ENCODE measurements at regions not wholly inside any gene's neighbourhood (a gene's known extent, or its start where the extent isn't known, plus 50 kb on each side); places are given as distances from the start of the nearest gene placed in this dataset.

GRCh38 chr14:95462491-95462890 lies 54.0 kb downstream of the SYNE3 start:
- TF ChIP-seq MAX (IDR thresholded peaks at IDR 0.05) (no peak), CTCF (IDR thresholded peaks at IDR 0.05; ENCODE audit: low read depth, low read length, missing input control) (no peak), ZBTB33 (IDR thresholded peaks at IDR 0.05) (no peak), HNF4A (conservative IDR thresholded peaks at IDR 0.05) (no peak)

Measured in liver (tissue), 3 donors.